ENCODE measurements at regions not wholly inside any gene's neighbourhood (a gene's known extent, or its start where the extent isn't known, plus 50 kb on each side); places are given as distances from the start of the nearest gene placed in this dataset.

DNA sequence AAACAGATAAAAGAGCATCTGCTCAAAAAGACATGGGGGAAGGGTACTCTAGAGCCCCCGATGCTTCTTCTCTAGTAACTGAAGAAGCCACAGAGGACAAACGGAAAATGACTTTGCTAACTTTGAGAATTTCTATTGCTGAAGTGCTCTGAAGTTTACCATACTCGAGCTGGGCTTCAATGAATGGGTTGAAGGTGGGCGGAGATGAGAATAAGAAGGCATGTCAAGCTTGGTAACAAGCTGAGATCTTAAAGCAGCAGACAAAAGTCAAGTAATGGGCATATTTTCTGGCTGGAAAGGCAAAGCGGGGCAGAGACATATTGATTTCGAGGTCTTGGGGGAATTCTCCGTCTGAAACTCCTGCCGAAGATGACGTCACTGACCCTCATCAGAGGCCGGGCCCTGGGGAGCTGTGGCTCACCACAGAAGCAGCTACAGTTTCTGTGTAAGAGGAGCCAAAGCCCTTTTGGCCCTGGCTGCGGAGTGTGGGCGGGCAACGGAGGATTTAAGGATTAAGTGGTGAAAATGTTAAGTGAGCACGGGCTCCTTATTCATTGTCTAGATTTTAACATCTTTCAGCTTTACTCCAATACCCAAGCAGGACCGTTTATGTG, 115.8 kb upstream of the SLIT3 start:
- Histone ChIP-seq H3K27ac (ENCODE audit: low read depth, low read length) (no peak overlapping the region), H3K4me2 (ENCODE audit: low read length) (no peak overlapping the region), H3K79me2 (ENCODE audit: insufficient read depth, low read length) (no peaks in the 10 kb centered on the region), H3K9me3 (ENCODE audit: control insufficient read depth in 1 of 2, insufficient read depth in 1 of 2, low read depth in 1 of 2, low read length in 2 of 2) (no peaks in the 10 kb centered on the region), H3K9me2 (ENCODE audit: insufficient read depth) (no peaks in the 10 kb centered on the region), H3K4me1 (ENCODE audit: control insufficient read depth in 1 of 2, insufficient read depth in 2 of 2, low read length in 2 of 2) (no peaks in the 10 kb centered on the region), H3K27me3 (ENCODE audit: insufficient read depth, low read length) (peaks cover 3% of the 10 kb centered on the region; the same call in 1 of the 2 replicates), H3K9ac (ENCODE audit: low read length) (no peak overlapping the region), H3K36me3 (ENCODE audit: control insufficient read depth in 1 of 2, insufficient read depth in 2 of 2, low read length in 2 of 2) (no peaks in the 10 kb centered on the region), H4K20me1 (ENCODE audit: insufficient read depth) (no peaks in the 10 kb centered on the region), H3K4me3 (replicated peaks in 1 of 2; ENCODE audit: low read depth in 1 of 2, low read length in 2 of 2) (no peak overlapping the region), H2AFZ (ENCODE audit: low read depth, low read length, poor library complexity, severe bottlenecking) (no peak overlapping the region)
- no peak for ATAC-seq
- no TSS peak for BruUV-seq (replicated peaks)
- intact Hi-C loops (cut with micrococcal nuclease) = no loop called here
- ChIA-PET CTCF (no interaction called here), RAD21 (ENCODE audit: low non-redundant PET in 1 of 2, low total read pairs in 2 of 2, uncharacterized antibody in 2 of 2, unreplicated experiment in 2 of 2) (no interaction called here), POLR2A (no interaction called here)
- DNase-seq (ENCODE audit: low read depth, low spot score) = no peak
- TF ChIP-seq FOSL1 (IDR thresholded peaks at IDR 0.05; ENCODE audit: low read depth) (no peak), SIN3A (IDR thresholded peaks at IDR 0.05; ENCODE audit: low read depth) (no peak), CEBPB (IDR thresholded peaks at IDR 0.05; ENCODE audit: low read depth) (no peak), CBX3 (IDR thresholded peaks at IDR 0.05; ENCODE audit: low read depth) (no peak), EGR1 (IDR thresholded peaks at IDR 0.05; ENCODE audit: low read depth) (no peak), YY1 (IDR thresholded peaks at IDR 0.05; ENCODE audit: extremely low read depth, insufficient replicate concordance, low read depth, low read length) (no peak), ZNF274 (IDR thresholded peaks at IDR 0.05; ENCODE audit: low read depth, low read length) (no peak), EZH2phosphoT487 (IDR thresholded peaks at IDR 0.05; ENCODE audit: borderline replicate concordance) (no peak), SRF (IDR thresholded peaks at IDR 0.05; ENCODE audit: low read depth) (no peak), EZH2 (IDR thresholded peaks at IDR 0.05) (no peak), TCF7L2 (IDR thresholded peaks at IDR 0.05; ENCODE audit: borderline replicate concordance, extremely low read depth, insufficient read depth, insufficient read length) (no peak), POLR2AphosphoS5 (IDR thresholded peaks at IDR 0.05; ENCODE audit: low read depth, low read length) (no peak), JUND (IDR thresholded peaks at IDR 0.05) (no peak), POLR2A (IDR thresholded peaks at IDR 0.05; ENCODE audit: borderline replicate concordance, extremely low read depth, insufficient read depth, insufficient read length) (no peak)
- TF ChIP-seq, protein P1, sequence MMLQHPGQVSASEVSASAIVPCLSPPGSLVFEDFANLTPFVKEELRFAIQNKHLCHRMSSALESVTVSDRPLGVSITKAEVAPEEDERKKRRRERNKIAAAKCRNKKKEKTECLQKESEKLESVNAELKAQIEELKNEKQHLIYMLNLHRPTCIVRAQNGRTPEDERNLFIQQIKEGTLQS (IDR thresholded peaks at IDR 0.05) = no peak
- TF ChIP-seq, protein P2, sequence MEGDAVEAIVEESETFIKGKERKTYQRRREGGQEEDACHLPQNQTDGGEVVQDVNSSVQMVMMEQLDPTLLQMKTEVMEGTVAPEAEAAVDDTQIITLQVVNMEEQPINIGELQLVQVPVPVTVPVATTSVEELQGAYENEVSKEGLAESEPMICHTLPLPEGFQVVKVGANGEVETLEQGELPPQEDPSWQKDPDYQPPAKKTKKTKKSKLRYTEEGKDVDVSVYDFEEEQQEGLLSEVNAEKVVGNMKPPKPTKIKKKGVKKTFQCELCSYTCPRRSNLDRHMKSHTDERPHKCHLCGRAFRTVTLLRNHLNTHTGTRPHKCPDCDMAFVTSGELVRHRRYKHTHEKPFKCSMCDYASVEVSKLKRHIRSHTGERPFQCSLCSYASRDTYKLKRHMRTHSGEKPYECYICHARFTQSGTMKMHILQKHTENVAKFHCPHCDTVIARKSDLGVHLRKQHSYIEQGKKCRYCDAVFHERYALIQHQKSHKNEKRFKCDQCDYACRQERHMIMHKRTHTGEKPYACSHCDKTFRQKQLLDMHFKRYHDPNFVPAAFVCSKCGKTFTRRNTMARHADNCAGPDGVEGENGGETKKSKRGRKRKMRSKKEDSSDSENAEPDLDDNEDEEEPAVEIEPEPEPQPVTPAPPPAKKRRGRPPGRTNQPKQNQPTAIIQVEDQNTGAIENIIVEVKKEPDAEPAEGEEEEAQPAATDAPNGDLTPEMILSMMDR (IDR thresholded peaks at IDR 0.05 in 2 of 3, conservative IDR thresholded peaks at IDR 0.05 in 1 of 3; ENCODE audit: borderline replicate concordance in 1 of 3, insufficient read depth in 1 of 3, low read depth in 2 of 3, low read length in 2 of 3) = no peak
- TF ChIP-seq, protein P3, sequence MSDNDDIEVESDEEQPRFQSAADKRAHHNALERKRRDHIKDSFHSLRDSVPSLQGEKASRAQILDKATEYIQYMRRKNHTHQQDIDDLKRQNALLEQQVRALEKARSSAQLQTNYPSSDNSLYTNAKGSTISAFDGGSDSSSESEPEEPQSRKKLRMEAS (IDR thresholded peaks at IDR 0.05) = no peak
- TF ChIP-seq, protein P4, sequence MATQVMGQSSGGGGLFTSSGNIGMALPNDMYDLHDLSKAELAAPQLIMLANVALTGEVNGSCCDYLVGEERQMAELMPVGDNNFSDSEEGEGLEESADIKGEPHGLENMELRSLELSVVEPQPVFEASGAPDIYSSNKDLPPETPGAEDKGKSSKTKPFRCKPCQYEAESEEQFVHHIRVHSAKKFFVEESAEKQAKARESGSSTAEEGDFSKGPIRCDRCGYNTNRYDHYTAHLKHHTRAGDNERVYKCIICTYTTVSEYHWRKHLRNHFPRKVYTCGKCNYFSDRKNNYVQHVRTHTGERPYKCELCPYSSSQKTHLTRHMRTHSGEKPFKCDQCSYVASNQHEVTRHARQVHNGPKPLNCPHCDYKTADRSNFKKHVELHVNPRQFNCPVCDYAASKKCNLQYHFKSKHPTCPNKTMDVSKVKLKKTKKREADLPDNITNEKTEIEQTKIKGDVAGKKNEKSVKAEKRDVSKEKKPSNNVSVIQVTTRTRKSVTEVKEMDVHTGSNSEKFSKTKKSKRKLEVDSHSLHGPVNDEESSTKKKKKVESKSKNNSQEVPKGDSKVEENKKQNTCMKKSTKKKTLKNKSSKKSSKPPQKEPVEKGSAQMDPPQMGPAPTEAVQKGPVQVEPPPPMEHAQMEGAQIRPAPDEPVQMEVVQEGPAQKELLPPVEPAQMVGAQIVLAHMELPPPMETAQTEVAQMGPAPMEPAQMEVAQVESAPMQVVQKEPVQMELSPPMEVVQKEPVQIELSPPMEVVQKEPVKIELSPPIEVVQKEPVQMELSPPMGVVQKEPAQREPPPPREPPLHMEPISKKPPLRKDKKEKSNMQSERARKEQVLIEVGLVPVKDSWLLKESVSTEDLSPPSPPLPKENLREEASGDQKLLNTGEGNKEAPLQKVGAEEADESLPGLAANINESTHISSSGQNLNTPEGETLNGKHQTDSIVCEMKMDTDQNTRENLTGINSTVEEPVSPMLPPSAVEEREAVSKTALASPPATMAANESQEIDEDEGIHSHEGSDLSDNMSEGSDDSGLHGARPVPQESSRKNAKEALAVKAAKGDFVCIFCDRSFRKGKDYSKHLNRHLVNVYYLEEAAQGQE (IDR thresholded peaks at IDR 0.05; ENCODE audit: low read depth) = no peak
- TF ChIP-seq, protein P5, sequence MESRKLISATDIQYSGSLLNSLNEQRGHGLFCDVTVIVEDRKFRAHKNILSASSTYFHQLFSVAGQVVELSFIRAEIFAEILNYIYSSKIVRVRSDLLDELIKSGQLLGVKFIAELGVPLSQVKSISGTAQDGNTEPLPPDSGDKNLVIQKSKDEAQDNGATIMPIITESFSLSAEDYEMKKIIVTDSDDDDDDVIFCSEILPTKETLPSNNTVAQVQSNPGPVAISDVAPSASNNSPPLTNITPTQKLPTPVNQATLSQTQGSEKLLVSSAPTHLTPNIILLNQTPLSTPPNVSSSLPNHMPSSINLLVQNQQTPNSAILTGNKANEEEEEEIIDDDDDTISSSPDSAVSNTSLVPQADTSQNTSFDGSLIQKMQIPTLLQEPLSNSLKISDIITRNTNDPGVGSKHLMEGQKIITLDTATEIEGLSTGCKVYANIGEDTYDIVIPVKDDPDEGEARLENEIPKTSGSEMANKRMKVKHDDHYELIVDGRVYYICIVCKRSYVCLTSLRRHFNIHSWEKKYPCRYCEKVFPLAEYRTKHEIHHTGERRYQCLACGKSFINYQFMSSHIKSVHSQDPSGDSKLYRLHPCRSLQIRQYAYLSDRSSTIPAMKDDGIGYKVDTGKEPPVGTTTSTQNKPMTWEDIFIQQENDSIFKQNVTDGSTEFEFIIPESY (IDR thresholded peaks at IDR 0.05; ENCODE audit: extremely low read depth, insufficient replicate concordance, low read length) = no peak

Measured in HCT116 (cell line).